HG03575 (cell line): ENCODE measurements at regions not wholly inside any gene's neighbourhood (a gene's known extent, or its start where the extent isn't known, plus 50 kb on each side); places are given as distances from the start of the nearest gene placed in this dataset.

Experiments
- ATAC-seq: cut with Tn5 transposase; IDR thresholded peaks from one replicate; pipeline ENCODE4 v1.9.1; 2021; ENCODE audit not compliant: unreplicated experiment, insufficient number of reproducible peaks, low FRiP score; ENCODE audit errors: extremely low read depth

- no peak for ATAC-seq
Observed at GRCh38 chr16:17526956-17527937, 56.5 kb upstream of the XYLT1 start.

- ATAC-seq = no peak
Observed at GRCh38 chr16:17524656-17525055, 53.9 kb upstream of the XYLT1 start.

- no peak for ATAC-seq
Observed at GRCh38 chr16:17520561-17520960, 49.8 kb upstream of the XYLT1 start.
